Mesendoderm (in vitro differentiated cells): ENCODE measurements at regions not wholly inside any gene's neighbourhood (a gene's known extent, or its start where the extent isn't known, plus 50 kb on each side); places are given as distances from the start of the nearest gene placed in this dataset.

ENCODE experiments used
- DNase-seq: peaks from one replicate; pipeline ENCODE4 v3.0.0; 2013
- H2AK5ac ChIP-seq: 2 replicates; pipeline ENCODE4 v1.6.1; 2013; ENCODE audit warnings: low read length, inconsistent platforms
- H2BK120ac ChIP-seq: 2 replicates; pipeline ENCODE4 v1.6.1; 2013; ENCODE audit warnings: low read depth, mild to moderate bottlenecking, low read length, moderate library complexity, mixed read lengths
- H2BK15ac ChIP-seq: replicated peaks from 2 replicates; pipeline ENCODE4 v1.6.1; 2013; ENCODE audit warnings: low read depth, mild to moderate bottlenecking, moderate library complexity
- H2BK5ac ChIP-seq: 2 replicates; pipeline ENCODE4 v1.6.1; 2013; ENCODE audit warnings: low read length, inconsistent platforms
- H3K18ac ChIP-seq: 2 replicates; pipeline ENCODE4 v1.6.1; 2013; ENCODE audit warnings: mild to moderate bottlenecking, low read length, mixed read lengths
- H3K23ac ChIP-seq: one replicate; pipeline ENCODE4 v1.6.1; 2013; ENCODE audit warnings: low read length
- H3K27ac ChIP-seq: 2 replicates; pipeline ENCODE4 v1.5.1; 2013; ENCODE audit warnings: low read depth, mild to moderate bottlenecking, inconsistent platforms, low read length, moderate library complexity
- H3K27me3 ChIP-seq: 2 replicates; pipeline ENCODE4 v1.6.1; 2013; ENCODE audit warnings: low read length, control low read depth, mild to moderate bottlenecking, inconsistent platforms; ENCODE audit not compliant: insufficient read depth, poor library complexity
- H3K36me3 ChIP-seq: 2 replicates; pipeline ENCODE4 v1.6.1; 2013; ENCODE audit warnings: low read length, inconsistent platforms; ENCODE audit not compliant: control insufficient read depth, insufficient read depth
- H3K4ac ChIP-seq: one replicate; pipeline ENCODE4 v1.6.1; 2013; ENCODE audit warnings: low read depth, mild to moderate bottlenecking, low read length, moderate library complexity
- H3K4me1 ChIP-seq: 2 replicates; pipeline ENCODE4 v1.6.1; 2013; ENCODE audit warnings: low read depth, low read length, inconsistent platforms; ENCODE audit not compliant: control insufficient read depth
- H3K4me2 ChIP-seq: 2 replicates; pipeline ENCODE4 v1.6.1; 2013; ENCODE audit warnings: low read length
- H3K4me3 ChIP-seq: 2 replicates; pipeline ENCODE4 v1.5.1; 2013; ENCODE audit warnings: mild to moderate bottlenecking, low read length
- H3K56ac ChIP-seq: one replicate; pipeline ENCODE4 v1.6.1; 2013; ENCODE audit warnings: low read length
- H3K79me1 ChIP-seq: 2 replicates; pipeline ENCODE4 v1.6.1; 2013; ENCODE audit warnings: low read length, inconsistent platforms
- H3K79me2 ChIP-seq: 2 replicates; pipeline ENCODE4 v1.6.1; 2013; ENCODE audit warnings: mild to moderate bottlenecking, low read length; ENCODE audit not compliant: control insufficient read depth, insufficient read depth
- H3K9ac ChIP-seq: 2 replicates; pipeline ENCODE4 v1.6.1; 2013; ENCODE audit warnings: low read length, inconsistent platforms
- H4K5ac ChIP-seq: one replicate; pipeline ENCODE4 v1.6.1; 2013; ENCODE audit warnings: low read length
- H4K8ac ChIP-seq: one replicate; pipeline ENCODE4 v1.6.1; 2013; ENCODE audit warnings: low read depth, mild to moderate bottlenecking, control low read depth, low read length, moderate library complexity
- WGBS: extraction: QIAGEN DNeasy Blood & Tissue Kit; methylation state at CpG from one replicate; pipeline ENCODE4 v1.1.7; 2013; ENCODE audit warnings: low lambda C conversion rate, missing lambda C conversion rate; ENCODE audit not compliant: insufficient coverage; ENCODE audit errors: extremely low coverage; 5-methylcytosine and 5-hydroxymethylcytosine counted together

- Histone ChIP-seq H3K23ac (no peak overlapping the region), H2BK15ac (no peak overlapping the region), H3K18ac (no peak overlapping the region), H3K79me2 (no peaks in the 10 kb centered on the region), H4K5ac (no peak overlapping the region), H3K4me3 (no peak overlapping the region), H3K56ac (no peak overlapping the region), H3K79me1 (no peaks in the 10 kb centered on the region), H3K4me1 (no peaks in the 10 kb centered on the region), H2BK5ac (no peak overlapping the region), H3K27me3 (no peaks in the 10 kb centered on the region), H2BK120ac (no peak overlapping the region), H3K27ac (no peak overlapping the region), H3K36me3 (no peaks in the 10 kb centered on the region), H3K4ac (no peak overlapping the region), H2AK5ac (no peak overlapping the region), H3K9ac (no peak overlapping the region), H4K8ac (no peak overlapping the region), H3K4me2 (no peak overlapping the region)
- no peak for DNase-seq
- no CpG with 5 or more reads among the region's 2 CpGs for WGBS
Observed at GRCh38 chr12:118715647-118716046, 265.7 kb upstream of the SRRM4 start.

- no peak overlapping the region for H2AK5ac ChIP-seq
- no peak overlapping the region for H2BK15ac ChIP-seq
- no peak overlapping the region for H4K8ac ChIP-seq
- H3K36me3 ChIP-seq: no peaks in the 10 kb centered on the region
- H3K27ac ChIP-seq: no peak overlapping the region
- H3K56ac ChIP-seq: no peak overlapping the region
- H3K4me2 ChIP-seq: no peak overlapping the region
- no peaks in the 10 kb centered on the region for H3K79me1 ChIP-seq
- H3K18ac ChIP-seq: no peak overlapping the region
- H2BK120ac ChIP-seq: no peak overlapping the region
- no peaks in the 10 kb centered on the region for H3K4me1 ChIP-seq
- no peaks in the 10 kb centered on the region for H3K79me2 ChIP-seq
- no CpG with 5 or more reads among the region's 11 CpGs for WGBS
- no peak overlapping the region for H2BK5ac ChIP-seq
- no peak overlapping the region for H3K9ac ChIP-seq
- H3K23ac ChIP-seq: no peak overlapping the region
- no peak for DNase-seq
- H3K4me3 ChIP-seq: no peak overlapping the region
- no peak overlapping the region for H3K4ac ChIP-seq
- no peaks in the 10 kb centered on the region for H3K27me3 ChIP-seq
- no peak overlapping the region for H4K5ac ChIP-seq
Observed at GRCh38 chr12:118727196-118727978, 254.0 kb upstream of the SRRM4 start.

GRCh38 chr12:118727979-118728366, 253.4 kb upstream of the SRRM4 start:
- no peak overlapping the region for H2AK5ac ChIP-seq
- H3K23ac ChIP-seq: no peak overlapping the region
- no CpG with 5 or more reads among the region's 3 CpGs for WGBS
- no peak overlapping the region for H3K18ac ChIP-seq
- H2BK120ac ChIP-seq: no peak overlapping the region
- no peak overlapping the region for H3K4me2 ChIP-seq
- H3K4ac ChIP-seq: no peak overlapping the region
- no peaks in the 10 kb centered on the region for H3K79me1 ChIP-seq
- H3K56ac ChIP-seq: no peak overlapping the region
- H3K79me2 ChIP-seq: no peaks in the 10 kb centered on the region
- no peak for DNase-seq
- no peak overlapping the region for H3K27ac ChIP-seq
- no peak overlapping the region for H3K9ac ChIP-seq
- H3K4me1 ChIP-seq: no peaks in the 10 kb centered on the region
- H3K27me3 ChIP-seq: no peaks in the 10 kb centered on the region
- no peak overlapping the region for H3K4me3 ChIP-seq
- H3K36me3 ChIP-seq: no peaks in the 10 kb centered on the region
- no peak overlapping the region for H2BK15ac ChIP-seq
- H2BK5ac ChIP-seq: no peak overlapping the region
- no peak overlapping the region for H4K5ac ChIP-seq
- H4K8ac ChIP-seq: no peak overlapping the region

- H3K4ac ChIP-seq: no peak overlapping the region
- no peak overlapping the region for H3K56ac ChIP-seq
- H3K23ac ChIP-seq: no peak overlapping the region
- no peak overlapping the region for H3K18ac ChIP-seq
- no peak overlapping the region for H4K5ac ChIP-seq
- H3K4me1 ChIP-seq: no peaks in the 10 kb centered on the region
- H3K79me2 ChIP-seq: no peaks in the 10 kb centered on the region
- H3K27me3 ChIP-seq: no peaks in the 10 kb centered on the region
- no CpG with 5 or more reads among the region's 7 CpGs for WGBS
- H2BK120ac ChIP-seq: no peak overlapping the region
- H2BK5ac ChIP-seq: no peak overlapping the region
- H4K8ac ChIP-seq: no peak overlapping the region
- DNase-seq: no peak
- no peak overlapping the region for H2AK5ac ChIP-seq
- H3K79me1 ChIP-seq: no peaks in the 10 kb centered on the region
- H3K4me2 ChIP-seq: no peak overlapping the region
- H2BK15ac ChIP-seq: no peak overlapping the region
- H3K9ac ChIP-seq: no peak overlapping the region
- H3K27ac ChIP-seq: no peak overlapping the region
- no peaks in the 10 kb centered on the region for H3K36me3 ChIP-seq
- H3K4me3 ChIP-seq: no peak overlapping the region
Observed at GRCh38 chr12:118734266-118734665, 247.1 kb upstream of the SRRM4 start.

GRCh38 chr12:118737985-118738540, 243.3 kb upstream of the SRRM4 start:
- no peaks in the 10 kb centered on the region for H3K79me1 ChIP-seq
- H3K4me1 ChIP-seq: no peaks in the 10 kb centered on the region
- no peak overlapping the region for H3K4me2 ChIP-seq
- no peak overlapping the region for H4K8ac ChIP-seq
- H3K4ac ChIP-seq: no peak overlapping the region
- no peak overlapping the region for H2BK15ac ChIP-seq
- H3K18ac ChIP-seq: no peak overlapping the region
- no peak overlapping the region for H4K5ac ChIP-seq
- H2AK5ac ChIP-seq: no peak overlapping the region
- no peaks in the 10 kb centered on the region for H3K27me3 ChIP-seq
- H3K4me3 ChIP-seq: no peak overlapping the region
- no peaks in the 10 kb centered on the region for H3K79me2 ChIP-seq
- no peaks in the 10 kb centered on the region for H3K36me3 ChIP-seq
- H2BK5ac ChIP-seq: no peak overlapping the region
- no CpG with 5 or more reads among the region's 4 CpGs for WGBS
- no peak overlapping the region for H3K56ac ChIP-seq
- no peak overlapping the region for H3K9ac ChIP-seq
- no peak for DNase-seq
- H3K23ac ChIP-seq: no peak overlapping the region
- no peak overlapping the region for H3K27ac ChIP-seq
- no peak overlapping the region for H2BK120ac ChIP-seq

GRCh38 chr12:118741194-118741593, 240.1 kb upstream of the SRRM4 start:
- Histone ChIP-seq H3K79me1 (no peaks in the 10 kb centered on the region), H3K79me2 (no peaks in the 10 kb centered on the region), H3K36me3 (no peaks in the 10 kb centered on the region), H3K27ac (no peak overlapping the region), H3K23ac (no peak overlapping the region), H3K56ac (no peak overlapping the region), H3K4me1 (no peaks in the 10 kb centered on the region), H4K8ac (no peak overlapping the region), H2AK5ac (no peak overlapping the region), H2BK5ac (no peak overlapping the region), H3K18ac (no peak overlapping the region), H2BK15ac (no peak overlapping the region), H3K4me3 (no peak overlapping the region), H3K27me3 (no peaks in the 10 kb centered on the region), H2BK120ac (no peak overlapping the region), H3K4me2 (no peak overlapping the region), H3K4ac (no peak overlapping the region), H3K9ac (no peak overlapping the region), H4K5ac (no peak overlapping the region)
- DNase-seq: no peak
